PFSK-1 (cell line): ENCODE measurements at regions not wholly inside any gene's neighbourhood (a gene's known extent, or its start where the extent isn't known, plus 50 kb on each side); places are given as distances from the start of the nearest gene placed in this dataset.
A peak's percentile ranks its signal among the peaks of the same experiment; 100 is the strongest.

Source experiments
- FOXP2 ChIP-seq: optimal IDR thresholded peaks from 2 replicates; pipeline ENCODE3; 2011; ENCODE audit warnings: borderline replicate concordance, control low read depth, inconsistent platforms; ENCODE audit not compliant: insufficient read depth; ENCODE audit errors: extremely low read length, extremely low read depth
- POLR2AphosphoS5 ChIP-seq: IDR thresholded peaks from 2 replicates; pipeline ENCODE4 v1.6.1; 2012; ENCODE audit warnings: low read depth, mild to moderate bottlenecking, control low read depth, low read length, moderate library complexity
- SIN3A ChIP-seq: IDR thresholded peaks from 2 replicates; pipeline ENCODE4 v1.6.1; 2012; ENCODE audit warnings: mild to moderate bottlenecking, low read length, moderate library complexity, borderline replicate concordance; ENCODE audit not compliant: insufficient read depth
- TAF1 ChIP-seq: IDR thresholded peaks from 2 replicates; pipeline ENCODE4 v1.6.1; 2012; ENCODE audit warnings: low read length, control low read depth, borderline replicate concordance; ENCODE audit not compliant: insufficient read depth
- TF ChIP-seq, protein P1 (sequence below), 2 experiments: IDR thresholded peaks; 2 replicates each; pipeline versions ENCODE4 v1.6.1 to v1.8.0; 2011 to 2012; ENCODE audit warnings: low read depth in 2 of 2, low read length in 2 of 2, control low read depth in 1 of 2, inconsistent platforms in 1 of 2, mild to moderate bottlenecking in 1 of 2, moderate library complexity in 1 of 2; ENCODE audit not compliant: insufficient read depth in 1 of 2

DNA sequence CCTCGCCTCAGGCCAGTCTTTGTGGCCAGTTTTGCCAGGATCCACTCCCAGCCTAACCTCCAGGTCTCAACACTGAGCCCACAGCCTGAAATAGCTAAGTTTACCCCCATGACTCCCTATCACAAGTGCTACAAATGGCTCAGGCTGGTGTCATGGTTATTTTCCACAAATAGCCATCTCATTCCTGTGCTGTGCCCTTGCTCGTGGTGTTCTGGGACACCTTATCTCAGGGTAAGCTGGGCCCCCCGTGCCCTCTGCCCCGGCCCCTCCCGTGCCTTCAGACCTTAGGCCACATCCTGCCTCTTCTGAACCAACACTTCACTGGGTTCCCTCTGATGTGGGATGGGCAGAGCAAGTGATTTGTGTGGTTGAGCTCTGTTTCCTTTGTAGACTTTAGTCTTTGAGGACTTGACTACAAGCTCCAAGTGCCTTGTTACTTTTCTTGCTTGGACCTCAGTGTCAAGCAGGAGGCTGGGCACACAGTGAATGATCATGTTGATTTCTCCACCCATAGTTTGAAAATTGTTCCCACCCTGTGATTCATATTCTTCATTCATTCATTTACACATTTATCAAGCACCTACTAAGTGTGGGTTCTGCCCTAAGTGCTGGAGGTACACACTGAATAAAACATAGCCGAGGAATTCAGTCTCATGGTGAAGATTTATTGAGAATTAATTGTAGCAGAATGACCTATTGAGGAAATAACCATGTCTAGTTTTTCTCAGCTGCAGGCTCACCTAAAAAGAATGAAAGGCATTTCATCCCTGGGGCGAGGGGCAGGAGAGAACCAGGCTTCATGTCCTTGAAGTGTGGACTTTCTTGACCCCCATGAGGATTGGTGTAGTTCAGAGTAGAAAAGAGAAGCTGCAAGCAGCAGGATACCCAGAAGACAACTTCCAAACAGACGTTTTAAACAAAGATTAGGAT, 84.5 kb upstream of the CTNNA1 start:
- TF ChIP-seq, protein P1, sequence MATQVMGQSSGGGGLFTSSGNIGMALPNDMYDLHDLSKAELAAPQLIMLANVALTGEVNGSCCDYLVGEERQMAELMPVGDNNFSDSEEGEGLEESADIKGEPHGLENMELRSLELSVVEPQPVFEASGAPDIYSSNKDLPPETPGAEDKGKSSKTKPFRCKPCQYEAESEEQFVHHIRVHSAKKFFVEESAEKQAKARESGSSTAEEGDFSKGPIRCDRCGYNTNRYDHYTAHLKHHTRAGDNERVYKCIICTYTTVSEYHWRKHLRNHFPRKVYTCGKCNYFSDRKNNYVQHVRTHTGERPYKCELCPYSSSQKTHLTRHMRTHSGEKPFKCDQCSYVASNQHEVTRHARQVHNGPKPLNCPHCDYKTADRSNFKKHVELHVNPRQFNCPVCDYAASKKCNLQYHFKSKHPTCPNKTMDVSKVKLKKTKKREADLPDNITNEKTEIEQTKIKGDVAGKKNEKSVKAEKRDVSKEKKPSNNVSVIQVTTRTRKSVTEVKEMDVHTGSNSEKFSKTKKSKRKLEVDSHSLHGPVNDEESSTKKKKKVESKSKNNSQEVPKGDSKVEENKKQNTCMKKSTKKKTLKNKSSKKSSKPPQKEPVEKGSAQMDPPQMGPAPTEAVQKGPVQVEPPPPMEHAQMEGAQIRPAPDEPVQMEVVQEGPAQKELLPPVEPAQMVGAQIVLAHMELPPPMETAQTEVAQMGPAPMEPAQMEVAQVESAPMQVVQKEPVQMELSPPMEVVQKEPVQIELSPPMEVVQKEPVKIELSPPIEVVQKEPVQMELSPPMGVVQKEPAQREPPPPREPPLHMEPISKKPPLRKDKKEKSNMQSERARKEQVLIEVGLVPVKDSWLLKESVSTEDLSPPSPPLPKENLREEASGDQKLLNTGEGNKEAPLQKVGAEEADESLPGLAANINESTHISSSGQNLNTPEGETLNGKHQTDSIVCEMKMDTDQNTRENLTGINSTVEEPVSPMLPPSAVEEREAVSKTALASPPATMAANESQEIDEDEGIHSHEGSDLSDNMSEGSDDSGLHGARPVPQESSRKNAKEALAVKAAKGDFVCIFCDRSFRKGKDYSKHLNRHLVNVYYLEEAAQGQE (IDR thresholded peaks at IDR 0.05; ENCODE audit: insufficient read depth in 1 of 2, low read depth in 2 of 2, low read length in 2 of 2) = no peak
- no peak for TF ChIP-seq SIN3A

DNA sequence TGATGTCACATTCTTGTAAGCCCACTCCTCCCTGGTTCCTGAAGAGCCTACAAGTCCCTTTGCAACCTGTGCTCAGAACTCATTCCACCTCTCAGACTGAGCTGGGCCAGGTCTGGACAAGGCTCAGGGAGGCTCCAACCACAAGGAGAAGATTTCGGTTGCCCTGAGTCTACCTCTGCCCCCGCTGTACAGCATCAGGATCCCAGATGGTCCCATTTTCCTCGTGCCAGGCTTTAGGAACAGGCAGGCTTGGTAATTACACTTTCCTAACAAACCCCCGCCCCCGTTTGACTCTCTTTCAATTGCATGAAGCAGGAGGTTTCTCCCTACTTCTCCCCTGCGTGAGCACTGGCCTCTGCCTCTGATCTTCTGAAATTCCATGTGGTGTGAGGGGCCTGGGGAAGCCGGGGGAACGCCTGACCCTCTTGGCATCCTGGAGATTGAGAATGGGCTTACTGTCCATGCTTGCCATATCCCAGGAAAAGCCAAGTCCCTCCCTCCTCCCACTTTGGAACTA, 86.9 kb upstream of the CTNNA1 start:
- no peak for TF ChIP-seq TAF1
- TF ChIP-seq FOXP2 = no peak
- TF ChIP-seq, protein P1 (IDR thresholded peaks at IDR 0.05; ENCODE audit: insufficient read depth in 1 of 2, low read depth in 2 of 2, low read length in 2 of 2) = no peak
- no peak for TF ChIP-seq SIN3A
- TF ChIP-seq POLR2AphosphoS5 = no peak

DNA sequence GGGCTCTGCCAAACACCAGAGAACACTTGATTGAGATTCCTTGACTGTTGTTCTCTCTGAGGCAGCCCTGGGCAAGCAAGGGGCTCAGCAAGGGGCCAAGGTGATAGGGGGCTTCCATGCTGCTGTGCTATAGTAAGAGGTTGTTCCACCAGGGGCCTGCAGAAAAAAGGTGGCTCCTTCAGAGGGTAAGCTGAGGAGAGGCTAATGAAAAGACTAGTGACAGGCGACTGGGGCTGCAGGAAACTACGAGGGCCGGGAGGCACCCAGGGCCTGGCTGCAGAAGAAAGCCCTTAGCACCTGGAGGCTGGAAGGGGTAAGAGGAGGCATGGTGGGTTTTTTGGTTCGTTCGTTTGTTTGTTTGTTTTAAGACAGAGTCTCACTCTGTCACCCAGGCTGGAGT, 88.0 kb upstream of the CTNNA1 start:
- TF ChIP-seq TAF1 = no peak
- no peak for TF ChIP-seq SIN3A
- TF ChIP-seq FOXP2 = no peak

DNA sequence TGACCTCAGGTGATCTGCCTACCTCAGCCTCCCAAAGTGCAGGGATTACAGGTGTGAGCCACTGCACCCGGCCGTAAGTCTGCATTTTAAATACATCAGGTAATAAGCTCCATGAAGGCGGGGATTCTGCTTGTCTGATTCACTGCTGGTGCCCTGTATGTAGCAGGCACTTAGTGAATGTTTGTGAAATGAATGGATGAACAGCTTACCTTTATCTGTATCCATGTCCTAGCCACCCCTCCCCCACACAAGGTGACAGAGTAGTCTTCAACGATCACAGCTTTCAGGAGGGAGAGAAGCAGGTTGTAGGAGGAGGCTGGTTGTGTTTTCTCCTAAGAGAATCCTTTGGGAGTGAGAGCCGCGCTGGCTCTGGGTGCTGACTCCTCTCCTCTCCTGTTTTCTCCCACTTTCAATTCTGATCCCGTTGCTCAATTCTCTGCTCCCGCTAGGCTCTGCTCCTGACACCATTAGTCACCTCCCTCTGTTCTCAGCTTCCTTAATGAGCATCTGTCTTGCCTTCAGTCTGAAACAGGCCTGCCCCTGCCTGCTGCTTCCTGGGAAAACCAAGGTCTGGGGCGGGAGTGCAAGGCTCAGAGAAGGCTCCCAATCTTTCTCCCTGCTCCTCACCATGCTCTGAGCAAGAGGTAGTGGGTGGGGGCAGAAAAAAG, 88.8 kb upstream of the CTNNA1 start:
- TF ChIP-seq TAF1 = 0 out of 2 replicates have a peak, but pooled peaks have one; percentile 42
- TF ChIP-seq SIN3A = no peak

DNA sequence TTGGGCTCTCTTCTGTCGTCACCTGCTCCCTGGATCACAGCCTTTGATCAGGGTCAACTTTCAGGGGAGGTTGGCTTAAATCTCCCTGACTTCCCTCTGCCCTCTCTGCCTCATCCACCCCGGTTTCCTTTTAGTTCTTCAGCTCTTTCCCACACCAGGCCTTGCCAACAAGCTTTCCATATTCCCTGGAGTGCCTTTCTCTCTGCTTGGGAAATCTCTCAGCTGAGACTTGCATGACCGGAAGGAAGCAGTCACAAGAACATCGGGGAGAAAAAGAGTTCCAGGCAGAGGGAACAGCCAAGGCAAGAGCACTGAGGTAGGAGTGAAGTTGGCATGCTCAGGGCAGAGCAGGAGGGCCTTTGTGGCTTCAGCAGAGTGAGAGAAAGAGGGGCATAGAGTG, 88.4 kb upstream of the HSPA9 start:
- TF ChIP-seq TAF1 = no peak
- TF ChIP-seq FOXP2 = no peak
- TF ChIP-seq, protein P1 (IDR thresholded peaks at IDR 0.05; ENCODE audit: insufficient read depth in 1 of 2, low read depth in 2 of 2, low read length in 2 of 2) = no peak
- no peak for TF ChIP-seq SIN3A

DNA sequence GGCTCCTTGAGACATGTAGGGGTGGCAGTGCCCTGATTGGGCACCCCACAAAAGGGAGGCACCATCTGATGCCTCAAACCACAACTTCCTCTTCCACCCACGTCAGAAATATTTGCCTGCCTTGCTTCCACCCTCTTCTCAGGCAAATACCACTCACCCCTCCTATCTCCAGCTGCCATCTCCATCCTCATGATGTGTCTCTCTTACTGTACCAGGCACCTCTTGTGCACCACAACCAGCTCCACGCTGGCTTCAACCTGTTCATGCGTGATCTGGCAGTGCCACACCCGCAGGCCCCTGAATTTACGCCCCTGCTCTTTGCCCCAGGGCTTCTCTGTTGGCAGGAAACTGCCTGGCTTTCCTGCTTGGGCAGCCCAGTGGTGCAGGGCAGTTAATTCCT, 87.8 kb upstream of the HSPA9 start:
- no peak for TF ChIP-seq POLR2AphosphoS5
- TF ChIP-seq, protein P1 (IDR thresholded peaks at IDR 0.05; ENCODE audit: insufficient read depth in 1 of 2, low read depth in 2 of 2, low read length in 2 of 2) = no peak
- TF ChIP-seq TAF1 = no peak
- no peak for TF ChIP-seq SIN3A
- no peak for TF ChIP-seq FOXP2
